Cerebellar nuclear complex (tissue), 1 donor: ENCODE measurements at regions not wholly inside any gene's neighbourhood (a gene's known extent, or its start where the extent isn't known, plus 50 kb on each side); places are given as distances from the start of the nearest gene placed in this dataset.
"Not testable (repeated sequence)": the region's sequence is repeated elsewhere in the genome, so short reads cannot be mapped to it uniquely, and the experiment has no call there.

Experiments used
- DNase-seq, 2 experiments: peaks; one replicate each; lab custom pipeline; 2025; lab: John Stamatoyannopoulos, UW

- not testable (repeated sequence) for DNase-seq
These were observed 67.4 kb downstream of the FAM72B start for GRCh38 chr1:121116522-121117297.

- DNase-seq: not testable (repeated sequence)
These were observed 66.9 kb downstream of the FAM72B start for GRCh38 chr1:121117298-121117611.

GRCh38 chr1:121117622-121118479 lies 66.3 kb downstream of the FAM72B start:
- not testable (repeated sequence) for DNase-seq
